OCI-LY1 (cell line): ENCODE measurements at regions not wholly inside any gene's neighbourhood (a gene's known extent, or its start where the extent isn't known, plus 50 kb on each side); places are given as distances from the start of the nearest gene placed in this dataset.

Experiments
- H2AFZ ChIP-seq: fragments of 200-600 bp; sonication (generic), shearing (Covaris generic); 2 replicates; pipeline ENCODE4 v1.6.0; 2014; ENCODE audit warnings: antibody characterized with exemption, mild to moderate bottlenecking, low read length
- H3F3A ChIP-seq: fragments of 200-600 bp; sonication (generic), shearing (Covaris generic); 2 replicates; pipeline ENCODE4 v1.6.0; 2014; ENCODE audit warnings: mild to moderate bottlenecking, antibody characterized with exemption, low read length, moderate library complexity; ENCODE audit not compliant: insufficient read depth
- H3K27ac ChIP-seq: fragments of 200-600 bp; sonication (generic); 2 replicates; pipeline ENCODE4 v1.5.1; 2014; ENCODE audit warnings: low read length, mixed run types, mild to moderate bottlenecking, low read depth; ENCODE audit not compliant: poor library complexity, severe bottlenecking
- H3K27me3 ChIP-seq: fragments of 200-600 bp; sonication (generic); 2 replicates; pipeline ENCODE4 v1.6.0; 2014; ENCODE audit warnings: antibody characterized with exemption, mild to moderate bottlenecking, low read length, moderate library complexity; ENCODE audit not compliant: insufficient read depth
- H3K36me3 ChIP-seq: fragments of 200-600 bp; sonication (generic); 2 replicates; pipeline ENCODE4 v1.6.1; 2014; ENCODE audit warnings: mild to moderate bottlenecking, antibody characterized with exemption, low read length, moderate library complexity, mixed read lengths; ENCODE audit not compliant: insufficient read depth
- H3K4me1 ChIP-seq: fragments of 200-600 bp; sonication (generic); 2 replicates; pipeline ENCODE4 v1.5.1; 2014; ENCODE audit warnings: mild to moderate bottlenecking, low read length, moderate library complexity; ENCODE audit not compliant: insufficient read depth, severe bottlenecking
- H3K4me2 ChIP-seq: fragments of 200-600 bp; sonication (generic), shearing (Covaris generic); 2 replicates; pipeline ENCODE4 v1.6.1; 2014; ENCODE audit warnings: low read length
- H3K4me3 ChIP-seq: fragments of 200-600 bp; sonication (generic); 2 replicates; pipeline ENCODE4 v1.5.1; 2014; ENCODE audit warnings: low read length, low read depth, mild to moderate bottlenecking, mixed read lengths; ENCODE audit not compliant: poor library complexity, severe bottlenecking
- H3K79me2 ChIP-seq: fragments of 200-600 bp; shearing (Covaris generic); 2 replicates; pipeline ENCODE4 v1.6.1; 2016; ENCODE audit warnings: mixed run types, low read length, mixed read lengths; ENCODE audit not compliant: insufficient read depth
- H3K9ac ChIP-seq: fragments of 200-600 bp; sonication (generic), shearing (Covaris generic); 2 replicates; pipeline ENCODE4 v1.6.1; 2014; ENCODE audit warnings: mild to moderate bottlenecking, low read length, mixed read lengths
- H3K9me2 ChIP-seq: fragments of 200-600 bp; sonication (generic), shearing (Covaris generic); 2 replicates; pipeline ENCODE4 v1.6.1; 2014; ENCODE audit warnings: low read depth, mild to moderate bottlenecking, low read length, mixed read lengths
- H3K9me3 ChIP-seq: fragments of 200-600 bp; shearing (Covaris generic); 2 replicates; pipeline ENCODE4 v1.6.1; 2014; ENCODE audit warnings: low read length, mixed read lengths
- H4K20me1 ChIP-seq: fragments of 200-600 bp; sonication (generic), shearing (Covaris generic); 2 replicates; pipeline ENCODE4 v1.6.0; 2016; ENCODE audit warnings: mild to moderate bottlenecking, low read length; ENCODE audit not compliant: insufficient read depth
- CTCF ChIP-seq: fragments of 200-600 bp; sonication (generic), shearing (Covaris generic); IDR thresholded peaks from 2 replicates; pipeline ENCODE4 v1.5.1; 2017; ENCODE audit warnings: mild to moderate bottlenecking, antibody characterized with exemption, low read length, moderate library complexity, mixed read lengths
- EZH2 ChIP-seq: fragments of 200-600 bp; sonication (generic), shearing (Covaris generic); IDR thresholded peaks from 2 replicates; pipeline ENCODE4 v1.8.0; 2017; ENCODE audit warnings: borderline replicate concordance, mixed run types, mild to moderate bottlenecking, antibody characterized with exemption, low read length, moderate library complexity, mixed read lengths

- H3K27me3 ChIP-seq = no peaks in the 10 kb centered on the region
- H3K9me3 ChIP-seq = no peaks in the 10 kb centered on the region
- H3K79me2 ChIP-seq = no peaks in the 10 kb centered on the region
- no peak overlapping the region for H3K4me3 ChIP-seq
- no peak overlapping the region for H3K27ac ChIP-seq
- no peak overlapping the region for H3K4me2 ChIP-seq
- no peaks in the 10 kb centered on the region for H4K20me1 ChIP-seq
- TF ChIP-seq CTCF = no peak
- no peak for TF ChIP-seq EZH2
- no peak overlapping the region for H3K9ac ChIP-seq
- no peaks in the 10 kb centered on the region for H3K9me2 ChIP-seq
- no peaks in the 10 kb centered on the region for H3K36me3 ChIP-seq
- no peaks in the 10 kb centered on the region for H3K4me1 ChIP-seq
- H3F3A ChIP-seq = no peaks in the 10 kb centered on the region
- no peak overlapping the region for H2AFZ ChIP-seq
These were observed 202.0 kb downstream of the GLI2 start for GRCh38 chr2:120937686-120938044.

- Histone ChIP-seq H3K79me2 (no peaks in the 10 kb centered on the region), H3K9ac (no peak overlapping the region), H2AFZ (no peak overlapping the region), H3K27ac (no peak overlapping the region), H3K9me3 (no peaks in the 10 kb centered on the region), H3K4me3 (no peak overlapping the region), H3F3A (no peaks in the 10 kb centered on the region), H3K4me1 (no peaks in the 10 kb centered on the region), H4K20me1 (no peaks in the 10 kb centered on the region), H3K4me2 (no peak overlapping the region), H3K36me3 (no peaks in the 10 kb centered on the region), H3K9me2 (no peaks in the 10 kb centered on the region), H3K27me3 (no peaks in the 10 kb centered on the region)
- TF ChIP-seq CTCF = no peak
- TF ChIP-seq EZH2 = no peak
These were observed 202.5 kb downstream of the GLI2 start for GRCh38 chr2:120938045-120938771.

- Histone ChIP-seq H3K9me3 (no peaks in the 10 kb centered on the region), H3K4me1 (no peaks in the 10 kb centered on the region)
These were observed 204.1 kb downstream of the GLI2 start for GRCh38 chr2:120939595-120940318.

More at GRCh38 chr2:120939595-120940318, 204.1 kb downstream of the GLI2 start:
- no peaks in the 10 kb centered on the region for H3K27me3 ChIP-seq
- H3K4me3 ChIP-seq = no peak overlapping the region
- H3K79me2 ChIP-seq = no peaks in the 10 kb centered on the region
- H3F3A ChIP-seq = no peaks in the 10 kb centered on the region
- no peak overlapping the region for H3K27ac ChIP-seq
- H4K20me1 ChIP-seq = no peaks in the 10 kb centered on the region
- TF ChIP-seq CTCF = no peak
- TF ChIP-seq EZH2 = no peak
- no peak overlapping the region for H3K4me2 ChIP-seq
- H3K36me3 ChIP-seq = no peaks in the 10 kb centered on the region
- H3K9me2 ChIP-seq = no peaks in the 10 kb centered on the region
- no peak overlapping the region for H3K9ac ChIP-seq
- no peak overlapping the region for H2AFZ ChIP-seq
